ENCODE measurements at regions not wholly inside any gene's neighbourhood (a gene's known extent, or its start where the extent isn't known, plus 50 kb on each side); places are given as distances from the start of the nearest gene placed in this dataset.

DNA sequence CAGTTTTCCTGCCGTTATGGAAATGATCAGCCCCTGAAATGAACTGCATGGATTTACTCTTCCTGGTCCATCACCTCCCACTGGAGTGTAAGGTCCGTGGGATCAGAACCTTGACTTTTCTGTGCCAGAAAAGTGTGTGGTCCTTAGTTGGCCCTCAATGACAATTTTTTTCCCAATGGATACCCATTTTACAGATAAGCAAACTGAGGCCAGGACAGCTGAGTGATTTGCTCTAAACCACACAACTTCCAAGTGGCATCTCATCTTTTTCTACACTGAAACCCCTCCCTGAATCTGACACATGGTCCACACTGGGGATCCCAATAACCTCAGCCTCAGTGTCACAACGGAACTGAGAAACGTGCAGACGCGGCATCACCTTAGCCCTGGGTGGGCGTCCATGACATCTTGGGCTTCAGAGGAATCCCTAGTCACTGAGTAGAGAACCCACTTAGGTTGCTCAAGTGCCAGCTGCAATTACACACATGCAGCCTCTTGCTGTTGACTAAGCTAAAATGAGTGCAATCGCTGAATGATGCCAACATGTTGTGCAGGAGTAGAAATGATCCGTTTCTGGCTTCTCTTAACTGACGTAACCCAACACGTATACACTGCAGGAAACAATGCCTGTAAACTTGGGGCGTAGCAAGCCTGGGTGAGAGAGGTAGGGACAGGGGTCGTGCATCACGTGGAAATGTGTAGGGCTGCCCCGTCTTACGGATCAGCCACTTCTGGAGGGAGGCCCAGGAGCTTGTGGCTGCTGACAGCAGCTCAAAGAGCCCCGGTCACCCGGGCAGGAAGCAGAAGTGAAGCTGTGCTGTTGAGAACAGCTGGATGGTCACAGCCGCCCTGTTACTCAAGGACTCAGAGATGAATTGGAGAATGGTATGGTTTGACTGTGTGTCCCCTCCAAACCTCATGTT, 136.3 kb downstream of the SHANK2 start:
- H3K4me3 ChIP-seq (ENCODE audit: low read depth, low read length), result no peak overlapping the region
- TF ChIP-seq, protein P1, sequence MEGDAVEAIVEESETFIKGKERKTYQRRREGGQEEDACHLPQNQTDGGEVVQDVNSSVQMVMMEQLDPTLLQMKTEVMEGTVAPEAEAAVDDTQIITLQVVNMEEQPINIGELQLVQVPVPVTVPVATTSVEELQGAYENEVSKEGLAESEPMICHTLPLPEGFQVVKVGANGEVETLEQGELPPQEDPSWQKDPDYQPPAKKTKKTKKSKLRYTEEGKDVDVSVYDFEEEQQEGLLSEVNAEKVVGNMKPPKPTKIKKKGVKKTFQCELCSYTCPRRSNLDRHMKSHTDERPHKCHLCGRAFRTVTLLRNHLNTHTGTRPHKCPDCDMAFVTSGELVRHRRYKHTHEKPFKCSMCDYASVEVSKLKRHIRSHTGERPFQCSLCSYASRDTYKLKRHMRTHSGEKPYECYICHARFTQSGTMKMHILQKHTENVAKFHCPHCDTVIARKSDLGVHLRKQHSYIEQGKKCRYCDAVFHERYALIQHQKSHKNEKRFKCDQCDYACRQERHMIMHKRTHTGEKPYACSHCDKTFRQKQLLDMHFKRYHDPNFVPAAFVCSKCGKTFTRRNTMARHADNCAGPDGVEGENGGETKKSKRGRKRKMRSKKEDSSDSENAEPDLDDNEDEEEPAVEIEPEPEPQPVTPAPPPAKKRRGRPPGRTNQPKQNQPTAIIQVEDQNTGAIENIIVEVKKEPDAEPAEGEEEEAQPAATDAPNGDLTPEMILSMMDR (IDR thresholded peaks at IDR 0.05; ENCODE audit: low read depth, low read length), result no peak
- TF ChIP-seq, protein P2, sequence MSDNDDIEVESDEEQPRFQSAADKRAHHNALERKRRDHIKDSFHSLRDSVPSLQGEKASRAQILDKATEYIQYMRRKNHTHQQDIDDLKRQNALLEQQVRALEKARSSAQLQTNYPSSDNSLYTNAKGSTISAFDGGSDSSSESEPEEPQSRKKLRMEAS (IDR thresholded peaks at IDR 0.05; ENCODE audit: low read depth, low read length), result no peak
- TF ChIP-seq POLR2A (IDR thresholded peaks at IDR 0.05; ENCODE audit: extremely low read depth, insufficient read length), result no peak
- no peak for TF ChIP-seq MYC (IDR thresholded peaks at IDR 0.05; ENCODE audit: low read depth, low read length)
- DNase-seq (ENCODE audit: low read depth), result peak; percentile 20

DNA sequence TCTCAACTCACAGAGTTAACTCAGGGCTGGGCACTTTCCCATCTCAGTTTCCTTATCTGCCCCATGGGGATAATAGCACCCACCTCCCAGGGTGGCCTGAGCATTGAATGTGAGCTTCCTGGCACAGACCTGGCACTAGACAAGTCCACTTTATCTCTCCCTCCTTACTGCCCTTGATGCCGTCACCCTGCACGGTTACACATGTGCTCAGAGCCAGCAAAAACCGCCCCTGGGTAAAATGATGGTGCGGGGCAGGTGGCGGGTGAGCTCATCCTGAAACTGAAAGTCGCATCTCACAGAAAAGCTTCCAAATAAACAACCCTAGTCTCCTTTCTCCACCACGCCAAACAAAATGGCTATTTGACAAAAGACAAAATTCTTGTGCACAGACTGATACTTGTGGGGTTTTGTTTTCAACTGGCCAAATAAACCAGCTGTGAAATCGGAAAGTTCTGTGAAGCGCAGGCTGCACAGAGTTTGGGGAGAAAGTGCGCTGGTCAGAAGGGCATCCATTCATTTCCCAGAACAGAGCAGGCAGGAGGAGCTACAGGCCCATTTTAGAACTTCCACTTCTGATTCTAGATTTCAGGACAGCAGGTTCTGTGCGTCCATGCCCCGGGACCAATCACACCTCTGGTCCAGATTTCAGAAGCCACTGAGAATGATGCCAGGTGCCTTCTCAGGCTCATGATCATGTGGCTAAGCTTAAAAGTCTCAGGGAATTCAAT, 138.1 kb downstream of the SHANK2 start:
- TF ChIP-seq, protein P2 (IDR thresholded peaks at IDR 0.05; ENCODE audit: low read depth, low read length), result no peak
- no peak for TF ChIP-seq MYC (IDR thresholded peaks at IDR 0.05; ENCODE audit: low read depth, low read length)
- no peak for TF ChIP-seq POLR2A (IDR thresholded peaks at IDR 0.05; ENCODE audit: extremely low read depth, insufficient read length)
- TF ChIP-seq, protein P1 (IDR thresholded peaks at IDR 0.05; ENCODE audit: low read depth, low read length), result no peak
- no peak overlapping the region for H3K4me3 ChIP-seq (ENCODE audit: low read depth, low read length)
- no peak for DNase-seq (ENCODE audit: low read depth)

DNA sequence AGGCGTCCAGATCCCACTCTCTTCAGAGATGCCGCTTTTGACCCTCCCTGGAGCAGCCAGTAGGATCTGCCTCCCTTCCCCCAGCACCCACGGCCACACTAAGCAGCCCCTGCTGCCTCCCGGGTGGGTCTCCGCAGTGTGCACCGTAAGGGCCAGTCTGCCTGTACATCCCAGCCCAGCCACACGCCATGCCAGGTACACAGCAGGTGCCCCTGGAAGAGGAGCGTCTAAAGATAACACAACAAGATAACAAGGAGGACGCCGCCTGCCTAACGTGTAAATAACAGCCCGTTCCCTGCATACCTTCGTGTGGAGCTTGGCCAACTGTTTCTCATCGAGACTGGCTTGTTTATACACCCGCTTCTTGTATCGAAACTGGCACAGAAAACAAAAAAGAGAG, 139.4 kb downstream of the SHANK2 start:
- no peak for DNase-seq (ENCODE audit: low read depth)
- TF ChIP-seq, protein P2 (IDR thresholded peaks at IDR 0.05; ENCODE audit: low read depth, low read length), result no peak
- TF ChIP-seq POLR2A (IDR thresholded peaks at IDR 0.05; ENCODE audit: extremely low read depth, insufficient read length), result no peak
- TF ChIP-seq MYC (IDR thresholded peaks at IDR 0.05; ENCODE audit: low read depth, low read length), result no peak
- H3K4me3 ChIP-seq (ENCODE audit: low read depth, low read length), result no peak overlapping the region

DNA sequence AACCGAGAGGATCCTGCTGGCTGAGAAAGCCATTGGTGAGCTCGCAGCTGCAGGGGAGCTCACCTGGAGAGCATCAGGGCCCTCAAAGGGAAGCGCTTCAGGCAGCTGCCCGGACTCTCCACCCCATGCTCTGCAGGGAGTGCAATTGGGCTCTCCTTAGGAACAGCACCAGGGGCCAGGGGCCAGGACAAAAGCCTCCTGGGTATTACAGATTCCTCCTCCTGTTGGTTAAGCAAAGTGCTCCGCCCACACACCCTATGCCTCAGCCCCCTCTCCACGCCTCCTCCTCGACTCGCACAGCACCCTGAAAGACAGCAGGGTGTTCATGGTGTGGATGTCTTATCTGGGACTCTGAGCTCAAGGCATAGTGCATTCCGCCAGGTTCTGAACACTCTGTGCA, 139.9 kb downstream of the SHANK2 start:
- no peak for DNase-seq (ENCODE audit: low read depth)
- no peak overlapping the region for H3K4me3 ChIP-seq (ENCODE audit: low read depth, low read length)
- no peak for TF ChIP-seq MYC (IDR thresholded peaks at IDR 0.05; ENCODE audit: low read depth, low read length)
- TF ChIP-seq, protein P2 (IDR thresholded peaks at IDR 0.05; ENCODE audit: low read depth, low read length), result no peak
- TF ChIP-seq, protein P1 (IDR thresholded peaks at IDR 0.05; ENCODE audit: low read depth, low read length), result no peak
- TF ChIP-seq POLR2A (IDR thresholded peaks at IDR 0.05; ENCODE audit: extremely low read depth, insufficient read length), result no peak

DNA sequence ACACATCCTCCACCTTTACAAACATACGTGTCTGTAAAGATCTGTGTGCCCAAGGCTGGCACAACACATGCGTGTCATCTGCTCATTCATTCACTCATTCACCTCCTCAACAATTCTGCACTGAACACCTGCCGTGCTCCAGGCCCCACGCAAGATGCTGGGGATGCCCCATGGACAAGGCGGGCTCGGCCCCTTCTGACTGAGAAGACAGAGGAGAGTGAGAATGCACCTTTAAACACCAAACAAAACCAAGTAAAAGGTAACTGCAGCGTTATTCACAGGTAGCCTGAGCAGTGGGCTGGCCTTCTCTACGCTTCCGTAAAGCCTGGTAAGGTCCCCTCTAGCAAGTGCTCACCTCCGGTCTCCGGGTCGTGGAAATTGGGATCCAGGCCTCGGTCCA, 142.8 kb downstream of the SHANK2 start:
- no peak for DNase-seq (ENCODE audit: low read depth)
- TF ChIP-seq MYC (IDR thresholded peaks at IDR 0.05; ENCODE audit: low read depth, low read length), result no peak
- TF ChIP-seq, protein P2 (IDR thresholded peaks at IDR 0.05; ENCODE audit: low read depth, low read length), result no peak
- TF ChIP-seq, protein P1 (IDR thresholded peaks at IDR 0.05; ENCODE audit: low read depth, low read length), result no peak
- TF ChIP-seq POLR2A (IDR thresholded peaks at IDR 0.05; ENCODE audit: extremely low read depth, insufficient read length), result no peak

More for the DNA sequence above, 142.8 kb downstream of the SHANK2 start:
- H3K4me3 ChIP-seq (ENCODE audit: low read depth, low read length), result no peak overlapping the region

All from NB4 (cell line).